OCI-LY3 (cell line): ENCODE measurements at regions not wholly inside any gene's neighbourhood (a gene's known extent, or its start where the extent isn't known, plus 50 kb on each side); places are given as distances from the start of the nearest gene placed in this dataset.

Experiments
- EZH2phosphoT487 ChIP-seq: fragments of 200-600 bp; shearing (Covaris generic); IDR thresholded peaks from 2 replicates; pipeline ENCODE4 v1.6.1; 2018; ENCODE audit warnings: antibody characterized with exemption, mixed run types, low read depth
- TF ChIP-seq, protein P1 (sequence below): fragments of 200-600, 300-600 bp; sonication (generic); IDR thresholded peaks from 2 replicates; pipeline ENCODE4 v1.5.1; 2014; ENCODE audit warnings: antibody characterized with exemption, low read length, low read depth

DNA sequence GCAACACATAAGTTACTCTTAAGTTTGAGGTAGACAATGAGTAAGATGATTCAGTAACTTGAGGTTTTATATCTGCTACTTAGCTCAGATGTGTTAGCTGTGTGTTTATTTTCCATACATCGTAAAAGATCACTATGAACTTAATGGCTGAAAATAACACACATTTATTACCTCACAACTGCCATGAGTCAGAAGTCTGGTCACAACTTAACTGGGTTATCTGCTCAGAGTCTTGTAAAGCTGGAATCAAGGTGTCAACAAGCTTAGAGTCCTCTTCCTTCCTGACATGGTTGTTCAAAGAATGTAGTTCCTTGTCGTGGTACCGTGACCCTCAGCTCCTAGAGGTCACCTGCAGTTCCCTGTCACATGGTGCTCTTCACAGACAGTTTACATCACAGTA lies 204.9 kb upstream of the MAGEB2 start:
- TF ChIP-seq, protein P1, sequence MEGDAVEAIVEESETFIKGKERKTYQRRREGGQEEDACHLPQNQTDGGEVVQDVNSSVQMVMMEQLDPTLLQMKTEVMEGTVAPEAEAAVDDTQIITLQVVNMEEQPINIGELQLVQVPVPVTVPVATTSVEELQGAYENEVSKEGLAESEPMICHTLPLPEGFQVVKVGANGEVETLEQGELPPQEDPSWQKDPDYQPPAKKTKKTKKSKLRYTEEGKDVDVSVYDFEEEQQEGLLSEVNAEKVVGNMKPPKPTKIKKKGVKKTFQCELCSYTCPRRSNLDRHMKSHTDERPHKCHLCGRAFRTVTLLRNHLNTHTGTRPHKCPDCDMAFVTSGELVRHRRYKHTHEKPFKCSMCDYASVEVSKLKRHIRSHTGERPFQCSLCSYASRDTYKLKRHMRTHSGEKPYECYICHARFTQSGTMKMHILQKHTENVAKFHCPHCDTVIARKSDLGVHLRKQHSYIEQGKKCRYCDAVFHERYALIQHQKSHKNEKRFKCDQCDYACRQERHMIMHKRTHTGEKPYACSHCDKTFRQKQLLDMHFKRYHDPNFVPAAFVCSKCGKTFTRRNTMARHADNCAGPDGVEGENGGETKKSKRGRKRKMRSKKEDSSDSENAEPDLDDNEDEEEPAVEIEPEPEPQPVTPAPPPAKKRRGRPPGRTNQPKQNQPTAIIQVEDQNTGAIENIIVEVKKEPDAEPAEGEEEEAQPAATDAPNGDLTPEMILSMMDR: no peak
- TF ChIP-seq EZH2phosphoT487: no peak
